ENCODE measurements at regions not wholly inside any gene's neighbourhood (a gene's known extent, or its start where the extent isn't known, plus 50 kb on each side); places are given as distances from the start of the nearest gene placed in this dataset.

GRCh38 chr6:104226790-104227446 is 632.8 kb downstream of the HACE1 start:
- DNase-seq: no peak
- TF ChIP-seq POLR2A (IDR thresholded peaks at IDR 0.05; ENCODE audit: low read length): no peak
- no peak for TF ChIP-seq GATA1 (IDR thresholded peaks at IDR 0.05; ENCODE audit: low read depth, low read length)

GRCh38 chr6:104218116-104218515 is 641.6 kb downstream of the HACE1 start:
- DNase-seq: no peak
- TF ChIP-seq GATA1 (IDR thresholded peaks at IDR 0.05; ENCODE audit: low read depth, low read length) (no peak), POLR2A (IDR thresholded peaks at IDR 0.05; ENCODE audit: low read length) (no peak)

- TF ChIP-seq POLR2A (IDR thresholded peaks at IDR 0.05; ENCODE audit: low read length): no peak
- TF ChIP-seq GATA1 (IDR thresholded peaks at IDR 0.05; ENCODE audit: low read depth, low read length): no peak
Observed at GRCh38 chr6:104214901-104215300, 644.8 kb downstream of the HACE1 start.

GRCh38 chr6:104212977-104213668 is 646.6 kb downstream of the HACE1 start:
- TF ChIP-seq POLR2A (IDR thresholded peaks at IDR 0.05; ENCODE audit: low read length): no peak
- no peak for TF ChIP-seq GATA1 (IDR thresholded peaks at IDR 0.05; ENCODE audit: low read depth, low read length)
- DNase-seq: no peak

More at GRCh38 chr6:104214901-104215300, 644.8 kb downstream of the HACE1 start:
- DNase-seq: no peak

- no peak for DNase-seq
Observed at GRCh38 chr6:104207635-104208034, 652.1 kb downstream of the HACE1 start.

GRCh38 chr6:104201557-104201956 is 658.2 kb downstream of the HACE1 start:
- DNase-seq: no peak

More at GRCh38 chr6:104207635-104208034, 652.1 kb downstream of the HACE1 start:
- TF ChIP-seq POLR2A (IDR thresholded peaks at IDR 0.05; ENCODE audit: low read length) (no peak), GATA1 (IDR thresholded peaks at IDR 0.05; ENCODE audit: low read depth, low read length) (no peak)

GRCh38 chr6:104187616-104188015 is 672.1 kb downstream of the HACE1 start:
- TF ChIP-seq POLR2A (IDR thresholded peaks at IDR 0.05; ENCODE audit: low read length): no peak
- TF ChIP-seq GATA1 (IDR thresholded peaks at IDR 0.05; ENCODE audit: low read depth, low read length): no peak
- no peak for DNase-seq

More at GRCh38 chr6:104201557-104201956, 658.2 kb downstream of the HACE1 start:
- TF ChIP-seq GATA1 (IDR thresholded peaks at IDR 0.05; ENCODE audit: low read depth, low read length): no peak
- no peak for TF ChIP-seq POLR2A (IDR thresholded peaks at IDR 0.05; ENCODE audit: low read length)

- no peak for TF ChIP-seq POLR2A (IDR thresholded peaks at IDR 0.05; ENCODE audit: low read length)
- no peak for TF ChIP-seq GATA1 (IDR thresholded peaks at IDR 0.05; ENCODE audit: low read depth, low read length)
- DNase-seq: no peak
Observed at GRCh38 chr6:104186831-104187230, 672.9 kb downstream of the HACE1 start.

GRCh38 chr6:104183816-104184435 is 675.8 kb downstream of the HACE1 start:
- no peak for TF ChIP-seq POLR2A (IDR thresholded peaks at IDR 0.05; ENCODE audit: low read length)
- TF ChIP-seq GATA1 (IDR thresholded peaks at IDR 0.05; ENCODE audit: low read depth, low read length): no peak
- no peak for DNase-seq

- TF ChIP-seq GATA1 (IDR thresholded peaks at IDR 0.05; ENCODE audit: low read depth, low read length) (no peak), POLR2A (IDR thresholded peaks at IDR 0.05; ENCODE audit: low read length) (no peak)
Observed at GRCh38 chr6:104182811-104183210, 676.9 kb downstream of the HACE1 start.

GRCh38 chr6:104173668-104174067 is 686.1 kb downstream of the HACE1 start:
- no peak for DNase-seq
- TF ChIP-seq GATA1 (IDR thresholded peaks at IDR 0.05; ENCODE audit: low read depth, low read length) (no peak), POLR2A (IDR thresholded peaks at IDR 0.05; ENCODE audit: low read length) (no peak)

More at GRCh38 chr6:104182811-104183210, 676.9 kb downstream of the HACE1 start:
- no peak for DNase-seq

GRCh38 chr6:104170401-104170800 is 689.3 kb downstream of the HACE1 start:
- DNase-seq: no peak
- TF ChIP-seq POLR2A (IDR thresholded peaks at IDR 0.05; ENCODE audit: low read length) (no peak), GATA1 (IDR thresholded peaks at IDR 0.05; ENCODE audit: low read depth, low read length) (no peak)

- DNase-seq: no peak
- TF ChIP-seq POLR2A (IDR thresholded peaks at IDR 0.05; ENCODE audit: low read length) (no peak), GATA1 (IDR thresholded peaks at IDR 0.05; ENCODE audit: low read depth, low read length) (no peak)
Observed at GRCh38 chr6:104166055-104166668, 693.6 kb downstream of the HACE1 start.
